ENCODE measurements at regions not wholly inside any gene's neighbourhood (a gene's known extent, or its start where the extent isn't known, plus 50 kb on each side); places are given as distances from the start of the nearest gene placed in this dataset.

GRCh38 chr1:198903621-198904020 lies 264.8 kb downstream of the PTPRC start:
- no peaks in the 10 kb centered on the region for H3K4me1 ChIP-seq
- H3K36me3 ChIP-seq: no peaks in the 10 kb centered on the region
- no peaks in the 10 kb centered on the region for H3K9me3 ChIP-seq
- no peaks in the 10 kb centered on the region for H3K27me3 ChIP-seq
- intact Hi-C loops (cut with DNase I): no loop called here
- no peak for DNase-seq (ENCODE audit: low spot score in 2 of 2)
- H3K4me3 ChIP-seq: no peak overlapping the region
- TF ChIP-seq CTCF (IDR thresholded peaks at IDR 0.05): no peak
- no peak overlapping the region for H3K27ac ChIP-seq

DNA sequence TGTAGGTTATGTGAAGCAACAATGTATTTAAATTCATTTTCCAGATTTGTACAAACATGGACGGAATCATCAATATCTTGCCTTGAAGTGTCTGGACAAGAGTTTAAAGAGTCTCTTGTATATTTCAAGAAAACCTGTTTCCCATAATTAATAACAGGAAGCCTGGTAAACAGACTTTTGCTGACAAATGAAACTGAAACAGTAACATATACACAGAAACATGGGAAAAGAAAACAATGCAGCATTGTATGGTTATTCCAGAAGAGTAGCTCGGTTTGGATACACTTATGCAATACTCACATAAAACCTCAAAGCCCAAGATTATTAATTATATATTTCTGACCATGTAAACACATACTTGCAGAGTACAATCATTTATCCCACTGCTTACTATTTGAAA lies 265.5 kb downstream of the PTPRC start:
- TF ChIP-seq CTCF (IDR thresholded peaks at IDR 0.05): no peak
- intact Hi-C loops (cut with DNase I): no loop called here
- no peaks in the 10 kb centered on the region for H3K9me3 ChIP-seq
- H3K36me3 ChIP-seq: no peaks in the 10 kb centered on the region
- DNase-seq (ENCODE audit: low spot score in 2 of 2): no peak
- no peak overlapping the region for H3K27ac ChIP-seq
- no peaks in the 10 kb centered on the region for H3K27me3 ChIP-seq
- H3K4me1 ChIP-seq: no peaks in the 10 kb centered on the region
- H3K4me3 ChIP-seq: no peak overlapping the region

- TF ChIP-seq CTCF (IDR thresholded peaks at IDR 0.05): no peak
- Histone ChIP-seq H3K9me3 (no peaks in the 10 kb centered on the region), H3K4me3 (no peak overlapping the region), H3K27me3 (no peaks in the 10 kb centered on the region), H3K27ac (no peak overlapping the region), H3K4me1 (no peaks in the 10 kb centered on the region), H3K36me3 (no peaks in the 10 kb centered on the region)
- intact Hi-C loops (cut with DNase I): no loop called here
- DNase-seq (ENCODE audit: low spot score in 2 of 2): no peak
Measured at GRCh38 chr1:198906739-198907422, 268.0 kb downstream of the PTPRC start.

DNA sequence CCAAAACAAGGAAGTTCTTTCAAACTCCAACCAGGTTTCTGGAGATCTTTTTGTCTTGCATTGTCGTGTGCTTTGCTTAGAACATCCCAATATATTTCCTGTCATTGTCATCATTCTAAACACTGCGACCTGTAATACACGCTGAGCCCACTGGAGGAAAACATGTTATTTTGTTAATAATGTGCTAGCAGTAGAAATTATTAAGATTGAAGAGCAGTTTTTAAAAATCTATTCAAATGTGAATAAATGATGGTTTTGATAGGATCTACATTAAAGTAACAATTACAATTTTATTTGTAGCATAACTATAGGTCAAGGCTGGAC lies 268.5 kb downstream of the PTPRC start:
- H3K36me3 ChIP-seq: no peaks in the 10 kb centered on the region
- no peak overlapping the region for H3K27ac ChIP-seq
- H3K4me3 ChIP-seq: no peak overlapping the region
- H3K4me1 ChIP-seq: no peaks in the 10 kb centered on the region
- no peaks in the 10 kb centered on the region for H3K9me3 ChIP-seq
- intact Hi-C loops (cut with DNase I): no loop called here
- H3K27me3 ChIP-seq: no peaks in the 10 kb centered on the region
- no peak for DNase-seq (ENCODE audit: low spot score in 2 of 2)
- TF ChIP-seq CTCF (IDR thresholded peaks at IDR 0.05): no peak

DNA sequence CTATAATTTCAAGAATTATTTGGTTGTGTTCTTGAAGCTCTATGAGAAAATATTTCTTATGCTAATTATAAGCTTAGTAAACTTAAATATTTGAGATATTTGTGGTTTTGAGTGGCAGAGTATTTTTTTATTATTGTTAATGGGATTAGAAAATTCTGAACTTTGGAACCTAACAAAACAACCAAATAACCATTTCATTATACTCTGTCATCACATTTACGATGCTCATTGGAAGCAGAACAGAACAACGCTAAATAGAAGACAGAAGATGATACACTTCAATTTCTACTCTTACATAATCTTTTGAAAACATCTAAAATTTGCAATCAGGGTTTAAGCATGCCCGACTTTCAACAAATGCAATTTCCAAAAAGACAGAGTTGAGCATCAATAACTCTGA lies 270.2 kb downstream of the PTPRC start:
- no peaks in the 10 kb centered on the region for H3K27me3 ChIP-seq
- no peak overlapping the region for H3K27ac ChIP-seq
- H3K9me3 ChIP-seq: no peaks in the 10 kb centered on the region
- no peak overlapping the region for H3K4me3 ChIP-seq
- intact Hi-C loops (cut with DNase I): no loop called here
- H3K4me1 ChIP-seq: no peaks in the 10 kb centered on the region
- no peaks in the 10 kb centered on the region for H3K36me3 ChIP-seq
- no peak for TF ChIP-seq CTCF (IDR thresholded peaks at IDR 0.05)
- DNase-seq (ENCODE audit: low spot score in 2 of 2): no peak

- no peaks in the 10 kb centered on the region for H3K4me1 ChIP-seq
- H3K9me3 ChIP-seq: no peaks in the 10 kb centered on the region
- no peak overlapping the region for H3K27ac ChIP-seq
- no peak for TF ChIP-seq CTCF (IDR thresholded peaks at IDR 0.05)
- H3K36me3 ChIP-seq: no peaks in the 10 kb centered on the region
- intact Hi-C loops (cut with DNase I): no loop called here
- no peaks in the 10 kb centered on the region for H3K27me3 ChIP-seq
- no peak for DNase-seq (ENCODE audit: low spot score in 2 of 2)
- H3K4me3 ChIP-seq: no peak overlapping the region
Measured at GRCh38 chr1:198909973-198910372, 271.1 kb downstream of the PTPRC start.

Data from ascending aorta (tissue), 2 donors.